ENCODE measurements at regions not wholly inside any gene's neighbourhood (a gene's known extent, or its start where the extent isn't known, plus 50 kb on each side); places are given as distances from the start of the nearest gene placed in this dataset.

DNA sequence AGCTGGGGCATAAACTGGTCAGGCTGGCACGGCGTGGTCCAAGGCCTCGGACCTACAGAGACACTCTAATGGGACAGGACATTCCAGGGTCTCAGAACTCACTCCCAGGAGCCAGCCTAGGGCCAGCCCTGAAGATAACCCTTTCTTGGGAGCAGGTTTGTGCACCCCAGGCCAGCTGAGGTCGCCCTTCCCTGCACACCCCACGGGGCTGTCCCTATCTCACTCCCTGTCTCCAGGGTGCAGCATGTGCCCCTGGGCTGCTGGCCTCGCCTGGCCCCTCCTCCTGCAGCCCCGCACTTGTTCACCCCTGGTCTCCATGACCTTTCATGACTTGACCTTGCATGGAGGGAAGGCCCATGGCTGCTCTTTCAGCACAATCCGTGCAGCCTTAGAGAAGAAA lies 1321.8 kb downstream of the BRD1 start:
- Histone ChIP-seq H3K27me3 (ENCODE audit: control insufficient read depth, insufficient read depth, low read length) (no peaks in the 10 kb centered on the region), H3K9ac (ENCODE audit: low read depth, low read length) (no peak overlapping the region), H3K9me3 (ENCODE audit: control insufficient read depth, insufficient read depth, low read length) (peaks cover 52% of the 10 kb centered on the region), H3K79me1 (ENCODE audit: low read depth in 1 of 2, low read length in 2 of 2) (no peaks in the 10 kb centered on the region), H2BK5ac (ENCODE audit: low read depth, low read length, poor library complexity, severe bottlenecking) (no peak overlapping the region), H3K27ac (ENCODE audit: insufficient read depth, low read length) (no peak overlapping the region), H3K23ac (ENCODE audit: low read depth, low read length) (no peak overlapping the region), H2AK9ac (replicated peaks; ENCODE audit: low read depth, low read length, poor library complexity) (no peak overlapping the region), H4K8ac (ENCODE audit: low read depth in 2 of 2, low read length in 2 of 2) (no peak overlapping the region), H3K56ac (ENCODE audit: extremely low read depth, insufficient read depth, low read length) (no peak overlapping the region), H3K18ac (ENCODE audit: low read depth, low read length) (no peak overlapping the region), H3K4me1 (ENCODE audit: control insufficient read depth, insufficient read depth, low read length) (no peaks in the 10 kb centered on the region), H3K9me1 (ENCODE audit: insufficient read depth, low read length) (no peaks in the 10 kb centered on the region), H2BK20ac (ENCODE audit: low read depth, low read length) (no peak overlapping the region), H3K4me3 (ENCODE audit: insufficient read depth, low read depth, low read length) (no peak overlapping the region), H2BK15ac (ENCODE audit: low read depth, low read length) (no peak overlapping the region), H2BK120ac (ENCODE audit: low read depth, low read length) (no peak overlapping the region), H2AK5ac (ENCODE audit: low read depth, low read length) (no peak overlapping the region), H4K5ac (ENCODE audit: low read depth, low read length) (no peak overlapping the region), H4K91ac (ENCODE audit: insufficient read depth, low read depth, low read length) (no peak overlapping the region), H3K4ac (ENCODE audit: low read depth, low read length) (no peak overlapping the region), H3K36me3 (ENCODE audit: control insufficient read depth, insufficient read depth, low read length) (no peaks in the 10 kb centered on the region), H2AFZ (replicated peaks; ENCODE audit: low read length, poor library complexity) (no peak overlapping the region), H3K14ac (replicated peaks; ENCODE audit: low read depth, low read length) (no peak overlapping the region), H3K4me2 (ENCODE audit: low read depth, low read length) (no peak overlapping the region), H4K20me1 (ENCODE audit: insufficient read depth, low read length) (no peaks in the 10 kb centered on the region)
- WGBS, 2 experiments (ENCODE audit: extremely low coverage in 2 of 2, insufficient read length in 1 of 2), result 35% methylated on average over 6 of the region's 8 CpGs; no CpG with 5 or more reads in 1 of the 2 experiments
- dilution Hi-C loops (cut with HindIII; ENCODE audit: low sequenced_read_pairs, unreplicated experiment), result no loop called here
- intact Hi-C loops (cut with micrococcal nuclease), result no loop called here
- CTCF ChIA-PET, result no interaction called here
- in situ Hi-C loops (cut with MboI; ENCODE audit: low sequenced_read_pairs), result no loop called here
- POLR2A ChIA-PET (ENCODE audit: unreplicated experiment), result no interaction called here
- no peak for ATAC-seq (ENCODE audit: low read depth)
- TF ChIP-seq CTCF (conservative IDR thresholded peaks at IDR 0.05; ENCODE audit: low read depth, low read length), result no peak
- no peak for TF ChIP-seq USF2 (IDR thresholded peaks at IDR 0.05; ENCODE audit: low read depth, low read length)
- TF ChIP-seq FOS (IDR thresholded peaks at IDR 0.05; ENCODE audit: low read depth, low read length), result no peak
- TF ChIP-seq MXI1 (IDR thresholded peaks at IDR 0.05; ENCODE audit: borderline replicate concordance, low read depth, low read length), result no peak
- TF ChIP-seq BHLHE40 (IDR thresholded peaks at IDR 0.05; ENCODE audit: low read depth, low read length), result no peak
- no peak for TF ChIP-seq MAZ (IDR thresholded peaks at IDR 0.05; ENCODE audit: borderline replicate concordance, low read depth, low read length)
- no peak for TF ChIP-seq POLR2A (IDR thresholded peaks at IDR 0.05; ENCODE audit: low read depth, low read length)
- no peak for TF ChIP-seq RFX5 (IDR thresholded peaks at IDR 0.05; ENCODE audit: low read depth, low read length)
- TF ChIP-seq CEBPB (IDR thresholded peaks at IDR 0.05; ENCODE audit: low read depth, low read length), result no peak
- TF ChIP-seq CHD1 (IDR thresholded peaks at IDR 0.05; ENCODE audit: low read depth, low read length), result no peak
- no peak for TF ChIP-seq ELK1 (IDR thresholded peaks at IDR 0.05; ENCODE audit: borderline replicate concordance, low read depth, low read length)
- TF ChIP-seq MAFK (IDR thresholded peaks at IDR 0.05; ENCODE audit: low read depth, low read length), result no peak
- no peak for TF ChIP-seq RCOR1 (IDR thresholded peaks at IDR 0.05; ENCODE audit: insufficient replicate concordance, low read length)
- TF ChIP-seq SMC3 (IDR thresholded peaks at IDR 0.05; ENCODE audit: low read depth, low read length), result no peak
- TF ChIP-seq RAD21 (IDR thresholded peaks at IDR 0.05; ENCODE audit: low read length), result no peak
- no peak for DNase-seq
- BruUV-seq (replicated peaks), result no TSS peak

Data from IMR-90 (cell line).